NCI-H82 treated with DMSO at 0.1 percent for 48 hours (cell line): ENCODE measurements at regions not wholly inside any gene's neighbourhood (a gene's known extent, or its start where the extent isn't known, plus 50 kb on each side); places are given as distances from the start of the nearest gene placed in this dataset.
"Not testable (repeated sequence)": the region's sequence is repeated elsewhere in the genome, so short reads cannot be mapped to it uniquely, and the experiment has no call there.

Experiments
- DNase-seq: peaks from one replicate; lab custom pipeline; 2025; ENCODE audit not compliant: unreplicated experiment; lab: John Stamatoyannopoulos, UW

DNA sequence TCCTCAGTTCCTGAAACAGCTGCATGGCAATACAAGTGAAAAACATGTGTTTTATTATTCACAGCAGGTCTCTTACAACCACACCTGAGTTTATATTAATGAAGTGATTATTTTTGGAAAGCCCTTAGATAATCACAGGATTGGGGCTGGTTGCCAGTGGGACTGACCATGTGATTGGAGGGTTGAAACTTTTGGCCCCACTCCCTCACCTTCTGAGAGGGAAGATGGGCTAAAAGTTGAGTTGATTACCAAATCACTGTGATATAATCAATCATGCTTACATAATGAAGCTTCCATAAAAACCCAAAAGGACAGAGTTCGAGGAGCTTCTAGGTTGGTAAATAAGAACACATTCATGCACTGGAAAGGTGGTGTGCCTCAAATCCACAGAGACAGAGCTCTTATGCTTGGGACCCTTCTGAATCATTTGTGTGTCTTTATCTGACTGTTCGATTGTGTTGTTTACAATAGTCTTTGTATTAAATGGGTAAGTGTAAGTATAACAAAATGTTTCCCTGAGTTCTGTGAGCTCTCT lies 393.9 kb downstream of the RPS24 start:
- no peak for DNase-seq

DNA sequence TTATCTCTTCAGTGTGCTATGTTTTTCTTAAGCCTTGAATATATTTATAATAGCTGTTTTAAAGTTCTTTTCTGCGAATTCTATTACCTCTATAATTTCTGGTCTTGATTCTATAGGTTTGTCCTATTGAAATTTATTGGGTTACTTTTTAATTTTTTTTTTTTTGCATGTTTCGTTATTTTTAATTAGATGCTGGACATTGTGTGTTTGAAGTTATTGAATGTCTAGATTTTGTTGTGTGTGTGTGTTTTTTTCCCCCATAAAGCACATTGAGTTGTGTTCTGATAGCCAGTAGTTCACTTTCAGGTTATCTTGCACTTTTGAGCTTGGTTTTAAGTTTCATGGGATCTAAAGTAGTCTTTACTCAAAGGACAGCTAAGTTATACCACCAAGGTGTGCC lies 394.9 kb downstream of the RPS24 start:
- no peak for DNase-seq

DNA sequence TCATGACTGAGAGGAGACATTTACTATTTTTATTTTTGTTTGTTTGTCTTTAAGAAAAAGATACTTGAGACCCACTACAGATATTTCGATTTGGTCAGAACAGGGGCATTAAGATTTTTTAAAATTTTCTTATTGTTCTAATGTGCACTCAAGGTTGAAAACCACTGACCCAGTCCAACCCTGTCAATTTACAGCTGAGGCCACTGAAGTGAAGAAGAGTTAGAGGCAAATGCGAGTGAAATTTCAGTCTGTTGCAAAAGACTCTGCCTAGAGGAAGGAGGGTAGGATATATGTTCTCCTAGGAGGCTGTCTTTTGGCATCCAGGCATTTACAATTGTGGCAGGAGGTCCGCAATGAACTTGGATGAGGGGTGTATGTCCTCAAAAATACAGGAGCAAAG lies 396.3 kb downstream of the RPS24 start:
- DNase-seq: no peak

DNA sequence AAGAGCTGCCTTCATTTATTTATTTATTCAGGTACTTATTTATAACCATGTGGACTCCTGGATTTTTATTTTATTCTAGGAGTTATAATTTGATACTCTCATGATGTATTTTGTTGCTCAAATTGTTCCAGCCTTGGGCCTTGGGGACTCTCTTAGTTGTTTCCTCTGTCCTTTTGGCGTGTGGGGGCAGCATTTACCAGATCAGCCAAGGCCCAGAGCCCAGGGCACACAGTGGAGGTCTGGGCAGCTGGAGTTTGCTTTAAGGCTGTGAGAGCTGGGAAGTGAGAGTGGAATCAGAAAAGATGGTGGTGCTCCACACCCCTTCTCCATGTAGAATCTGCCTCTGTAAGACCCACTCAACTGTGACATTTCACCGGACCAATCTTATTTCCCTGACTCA lies 398.9 kb downstream of the RPS24 start:
- no peak for DNase-seq

DNA sequence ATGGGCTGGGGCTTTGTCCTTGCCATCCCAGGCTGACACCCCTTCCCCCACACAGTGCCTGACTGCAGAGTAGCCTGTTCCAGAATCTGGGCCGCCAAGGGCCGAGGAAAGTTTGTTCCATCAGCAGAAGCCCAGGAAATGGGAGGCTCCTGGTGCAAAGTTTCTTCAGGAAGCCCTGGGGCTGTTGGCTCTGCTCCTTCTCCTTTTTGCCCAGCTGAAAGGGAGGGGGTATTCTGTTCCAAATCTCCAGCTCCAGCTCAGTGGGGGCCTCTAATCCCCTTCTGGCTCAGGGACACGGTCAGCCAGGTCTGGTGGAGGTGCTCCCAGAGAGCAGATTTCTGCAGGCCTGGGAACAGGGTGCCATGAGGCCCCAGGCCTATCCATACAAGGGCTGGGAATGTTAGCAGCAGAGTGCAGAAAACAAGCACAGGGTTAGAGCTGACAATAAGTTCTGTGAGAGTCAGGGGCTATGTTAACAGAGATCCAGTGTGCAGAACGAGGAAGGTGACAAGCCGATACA lies 399.5 kb downstream of the RPS24 start:
- peak; percentile 47 for DNase-seq

DNA sequence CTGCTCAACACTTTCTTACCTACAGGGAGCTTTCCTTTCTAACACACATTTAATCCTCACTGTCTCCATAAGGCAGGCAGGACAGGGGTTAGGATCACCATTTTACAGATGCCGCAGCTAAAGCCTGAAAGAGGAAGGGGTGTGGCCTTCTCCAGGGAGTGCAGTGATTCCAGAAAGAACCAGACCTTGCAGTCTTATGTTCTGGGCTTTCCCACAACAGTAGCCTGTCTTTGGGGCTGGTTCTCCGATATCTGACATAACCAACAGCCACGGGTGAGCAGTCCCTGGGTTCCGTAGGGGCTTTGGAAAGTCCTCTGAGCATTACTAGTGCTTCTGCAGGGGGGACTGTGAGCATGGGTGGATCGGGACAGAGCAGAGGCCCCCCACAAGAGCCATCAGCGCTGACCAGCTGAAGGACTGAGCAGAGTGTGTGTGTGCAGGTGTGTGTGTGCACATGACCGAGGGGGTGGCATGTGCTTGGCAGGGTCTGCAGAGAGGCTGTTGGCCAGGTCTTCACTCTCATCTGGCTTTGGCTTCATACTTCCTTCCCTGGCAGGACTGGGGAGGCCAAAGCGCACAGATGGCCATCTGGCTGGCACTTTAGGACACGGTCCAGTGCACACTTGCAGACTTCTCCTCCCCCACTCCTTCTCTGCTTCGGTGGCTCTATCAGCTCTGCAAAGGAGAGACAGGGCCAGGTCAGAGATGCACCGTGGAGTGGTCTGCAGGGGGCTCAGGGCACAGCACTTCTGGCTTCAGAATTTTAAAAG lies 400.3 kb downstream of the RPS24 start:
- peak; percentile 49 for DNase-seq

DNA sequence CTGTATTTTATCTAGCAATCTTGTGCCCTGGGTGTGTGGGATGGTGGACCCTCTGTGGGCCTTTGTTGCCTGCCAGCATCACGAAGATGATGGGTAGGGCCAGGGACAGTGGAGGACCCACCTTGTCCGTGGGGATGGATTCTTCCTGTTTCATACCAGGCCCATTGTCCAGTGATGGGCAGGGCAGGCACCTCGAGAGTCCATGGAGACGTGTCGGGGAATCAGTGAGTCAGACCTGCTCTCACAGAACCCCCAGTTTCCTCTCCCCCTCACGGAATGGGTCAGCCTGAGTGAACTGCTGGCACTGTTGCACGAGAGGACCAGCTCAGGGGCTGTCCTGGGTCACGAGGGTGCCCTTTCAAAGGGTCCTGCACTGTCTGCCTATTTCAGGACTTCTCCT lies 401.2 kb downstream of the RPS24 start:
- no peak for DNase-seq

DNA sequence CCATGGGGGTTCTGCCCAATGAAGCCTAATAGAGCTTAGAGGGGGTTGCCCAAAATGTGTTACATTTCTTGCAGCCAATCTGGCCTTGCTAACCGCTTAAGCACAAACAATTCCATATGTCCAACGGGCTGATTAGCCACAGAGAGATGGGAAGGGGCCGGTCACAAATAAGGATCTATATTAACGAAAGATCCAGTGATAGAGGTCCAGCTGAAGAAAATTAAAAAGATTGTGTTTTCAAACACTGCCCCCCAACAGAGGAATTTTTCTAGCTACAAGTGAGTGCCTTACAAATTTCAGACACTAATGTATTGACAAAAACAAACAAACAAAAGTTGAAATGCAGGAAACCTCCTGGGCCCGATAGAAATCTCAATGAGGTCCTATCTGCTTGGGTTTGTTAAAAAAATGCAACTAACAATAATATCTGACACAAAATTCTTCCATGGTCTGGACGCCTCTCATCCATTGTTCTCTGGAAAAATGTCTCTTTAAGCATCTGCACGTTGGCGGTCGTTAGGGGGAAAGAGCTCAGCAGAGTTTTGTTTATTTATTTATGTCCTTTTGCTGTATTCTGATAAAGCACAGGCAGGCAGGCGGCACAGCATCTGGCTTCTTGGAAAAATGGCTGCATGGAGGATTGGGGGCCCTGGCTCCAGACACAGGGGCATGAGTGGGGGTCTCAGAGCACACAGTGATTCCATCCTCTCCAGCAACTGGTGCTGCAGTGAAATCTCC lies 402.0 kb downstream of the RPS24 start:
- no peak for DNase-seq

DNA sequence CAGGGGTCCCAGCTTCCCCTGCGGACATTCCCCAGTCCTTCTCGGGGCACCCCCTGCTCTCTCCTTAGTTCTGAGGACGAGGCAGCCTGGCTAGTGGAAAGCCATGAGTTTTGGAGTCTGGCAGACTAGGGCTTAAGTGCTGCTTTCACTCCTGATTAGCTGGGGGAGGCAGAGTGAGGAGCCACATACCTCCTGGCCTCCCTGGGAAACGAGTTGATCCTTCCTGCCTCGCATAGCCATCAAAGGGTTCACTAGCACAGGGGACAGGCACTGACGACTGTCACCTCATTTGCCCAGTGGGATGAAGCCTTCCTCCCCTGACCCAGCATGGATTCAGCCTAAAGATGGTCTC lies 402.5 kb downstream of the RPS24 start:
- DNase-seq: peak; percentile 12

DNA sequence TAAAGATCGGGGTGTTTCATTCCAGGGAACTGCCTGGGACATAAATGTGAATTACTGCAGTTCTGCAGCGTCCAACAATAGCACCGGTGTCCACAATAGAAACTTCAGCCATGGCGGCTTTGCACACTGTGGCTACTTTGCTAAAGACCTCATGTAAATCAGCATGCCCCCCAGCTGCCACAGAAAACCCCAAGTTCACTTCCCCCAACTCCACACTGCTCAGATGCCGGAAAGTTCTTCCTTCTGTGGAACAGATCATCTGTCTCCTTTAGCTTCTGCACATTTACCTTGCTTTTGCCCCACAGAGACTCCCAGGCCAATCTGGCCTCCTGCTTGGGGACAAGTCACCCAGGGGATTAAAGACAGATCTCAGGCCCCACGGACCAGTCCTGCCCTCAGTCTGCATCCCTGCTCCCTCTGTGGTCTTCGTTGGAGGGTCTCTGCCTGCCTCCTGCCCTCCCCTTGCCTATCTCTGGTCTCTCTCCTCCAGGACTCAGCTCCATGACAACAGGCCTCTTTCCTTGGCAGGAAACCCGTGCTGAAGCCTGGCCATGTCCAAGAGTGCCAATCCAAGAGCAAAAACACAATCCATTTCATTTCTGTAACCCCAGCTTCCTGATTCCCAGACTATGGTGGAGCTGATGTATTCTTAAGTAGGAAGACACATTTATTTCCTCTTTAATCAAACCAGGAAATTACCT lies 403.2 kb downstream of the RPS24 start:
- no peak for DNase-seq

DNA sequence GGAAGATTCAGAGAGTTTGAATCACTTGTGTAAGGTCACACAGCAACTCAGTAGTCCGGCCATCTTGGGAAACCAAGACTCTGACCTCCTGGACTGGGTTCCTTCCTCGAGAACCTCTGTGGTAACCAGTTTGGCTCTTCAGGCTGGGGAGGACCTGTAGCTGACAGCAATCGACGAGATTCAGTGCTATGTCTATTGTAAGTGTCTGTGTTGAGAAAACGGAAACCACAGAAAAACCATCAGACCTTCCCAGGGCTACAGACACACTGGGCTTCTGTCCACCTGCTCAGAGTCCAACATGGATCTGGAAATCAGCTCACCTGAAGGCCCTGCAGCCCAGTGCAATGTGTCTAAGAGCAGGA lies 403.7 kb downstream of the RPS24 start:
- no peak for DNase-seq

DNA sequence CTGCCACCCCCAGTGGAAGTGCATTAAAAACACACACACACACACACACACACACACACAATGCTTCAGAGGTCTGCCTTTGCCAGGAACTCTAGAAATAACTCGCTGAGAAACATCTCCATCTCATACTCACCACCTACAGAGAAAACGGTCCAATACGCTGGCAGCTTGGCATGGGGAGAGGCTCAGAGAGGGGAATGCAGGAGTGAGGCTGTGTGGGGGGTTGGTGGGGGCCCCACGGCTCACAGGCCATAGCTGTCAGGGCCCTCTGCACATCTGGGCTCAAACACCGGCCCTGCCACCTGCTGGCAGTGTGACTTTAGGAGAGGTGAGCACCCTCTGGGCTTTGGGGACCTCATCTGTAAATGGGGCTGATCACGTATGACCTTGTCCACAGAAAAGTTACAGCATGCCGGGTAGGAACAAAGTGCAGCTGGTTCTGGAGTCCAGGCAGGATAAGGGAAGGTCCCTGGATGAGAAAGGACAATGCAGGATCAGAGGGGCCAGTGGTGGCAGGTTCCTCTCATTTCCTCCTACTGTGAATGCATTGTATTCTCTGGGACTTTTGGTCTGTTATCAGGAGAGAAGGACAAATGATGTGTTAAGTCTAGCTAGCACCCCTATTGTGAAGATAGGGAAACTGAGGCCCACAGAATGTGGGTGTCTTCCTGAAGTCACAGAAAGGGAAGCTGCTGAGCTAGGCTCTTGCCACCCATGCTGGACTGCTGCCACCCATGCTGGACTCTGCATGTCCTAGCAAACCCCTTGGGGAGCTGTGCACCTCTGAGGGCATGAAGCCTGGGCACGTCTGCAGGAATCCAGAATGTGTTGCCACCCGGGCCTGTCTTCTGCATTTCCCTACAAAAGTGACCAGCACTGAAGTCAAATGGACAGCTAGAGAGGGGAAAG lies 404.6 kb downstream of the RPS24 start:
- no peak for DNase-seq

DNA sequence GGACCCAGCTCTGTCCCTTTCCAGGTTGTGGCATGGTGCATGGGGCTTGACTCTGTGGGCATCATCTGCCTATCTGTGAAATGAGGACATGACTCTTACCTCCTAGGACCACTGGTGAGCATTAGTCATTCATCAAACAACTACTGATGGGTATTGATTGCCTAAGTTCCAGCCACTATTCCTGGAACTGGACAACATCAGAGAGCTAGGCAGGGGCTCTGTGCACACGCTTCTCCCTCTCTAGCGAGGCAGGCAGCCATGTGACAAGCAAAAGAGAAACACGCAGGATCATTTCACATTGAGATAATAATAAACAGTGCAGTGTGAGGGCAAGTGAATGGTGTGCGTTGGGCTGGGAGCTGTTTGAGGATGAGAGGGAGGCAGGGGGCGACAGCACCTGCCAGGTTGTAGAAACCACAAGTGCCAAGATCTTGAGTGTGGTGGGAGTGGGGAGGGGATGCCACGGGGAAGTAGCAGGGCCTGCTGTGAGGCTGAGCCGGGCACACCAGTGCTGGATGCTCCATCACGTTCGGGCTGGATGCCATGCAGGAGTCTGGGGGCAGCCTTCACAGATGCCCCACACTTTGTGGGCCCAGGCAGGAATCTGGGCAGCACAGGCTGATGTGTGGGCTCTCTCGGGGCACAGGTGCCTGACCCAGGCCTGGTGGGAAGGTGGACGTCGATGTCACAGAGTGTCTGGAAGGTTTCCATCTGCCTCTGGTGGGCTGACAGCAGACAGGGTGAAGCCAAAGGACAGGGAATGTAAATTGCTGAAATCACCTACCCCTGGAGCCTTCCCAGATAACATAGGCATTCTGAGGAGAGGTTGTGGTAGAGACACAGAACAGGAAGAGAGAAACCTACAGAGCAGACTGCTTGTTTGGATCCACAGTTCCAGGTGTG lies 405.5 kb downstream of the RPS24 start:
- no peak for DNase-seq

DNA sequence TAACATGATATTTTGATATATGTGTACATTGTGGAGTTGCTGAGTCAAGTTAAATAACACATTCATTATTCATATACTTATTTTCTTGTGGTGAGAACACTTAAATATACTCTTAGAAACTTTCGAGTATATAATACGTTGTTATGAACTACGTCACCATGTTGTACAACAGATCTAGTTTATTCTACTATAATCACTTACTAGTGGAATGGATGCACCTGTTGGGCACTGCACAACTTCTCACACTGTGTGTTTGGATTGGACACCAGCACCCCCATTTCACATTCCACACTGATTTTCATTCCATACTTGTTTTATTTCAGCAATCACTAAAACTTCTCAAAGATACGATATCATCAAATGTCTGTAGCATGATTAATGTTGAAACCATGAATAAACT lies 407.3 kb downstream of the RPS24 start:
- no peak for DNase-seq

DNA sequence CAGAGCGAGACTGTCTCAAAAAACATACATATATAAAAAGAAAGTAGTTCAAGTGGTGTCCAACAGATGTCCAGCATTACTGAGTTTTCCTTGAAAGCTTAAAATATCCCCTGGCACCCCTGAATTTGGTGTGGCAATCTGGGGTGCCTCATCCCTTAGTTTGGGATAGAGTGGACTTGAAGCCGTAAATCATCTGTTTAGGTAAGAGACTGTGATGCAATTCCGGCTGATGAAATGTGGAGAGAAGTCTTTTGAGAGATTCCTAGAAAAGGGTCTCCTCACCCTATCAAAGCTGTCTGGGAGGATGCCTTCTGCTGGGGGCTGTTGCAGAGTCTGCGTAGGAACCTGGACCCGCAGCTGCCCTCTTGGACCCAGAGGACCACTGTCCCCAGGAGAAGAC lies 408.0 kb downstream of the RPS24 start:
- no peak for DNase-seq

DNA sequence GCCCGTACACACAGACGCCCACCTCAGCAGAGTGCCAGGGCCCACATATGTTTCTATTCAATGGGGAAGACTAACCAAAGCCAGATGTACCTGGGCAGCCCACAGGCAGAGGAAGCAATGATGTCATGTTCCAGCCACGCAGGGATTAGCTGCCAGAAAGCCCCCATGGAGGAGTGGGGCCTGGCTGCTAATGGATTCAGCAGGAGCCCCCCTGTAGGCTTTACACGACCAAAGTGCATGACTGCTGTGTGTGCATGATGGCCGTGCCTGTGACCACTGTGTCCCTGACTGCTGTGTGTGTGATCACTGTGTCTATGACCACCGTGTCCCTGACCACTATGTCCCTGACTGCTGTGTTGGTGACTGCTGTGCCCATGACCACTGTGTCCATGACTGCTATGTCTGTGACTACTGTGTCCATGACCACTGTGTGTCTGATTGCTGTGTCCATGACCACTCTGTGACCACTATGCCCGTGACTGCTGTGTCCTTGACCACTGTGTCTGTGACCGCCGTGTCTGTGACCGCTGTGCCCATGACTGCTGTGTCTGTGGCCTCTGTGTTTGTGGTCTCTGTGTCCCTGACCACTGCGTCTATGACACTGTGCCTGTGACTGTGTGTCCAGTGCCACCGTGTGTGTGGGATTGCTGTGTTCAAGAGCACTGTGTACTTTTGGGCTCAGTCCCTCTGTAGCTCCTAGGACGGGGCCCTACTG lies 409.3 kb downstream of the RPS24 start:
- no peak for DNase-seq

DNA sequence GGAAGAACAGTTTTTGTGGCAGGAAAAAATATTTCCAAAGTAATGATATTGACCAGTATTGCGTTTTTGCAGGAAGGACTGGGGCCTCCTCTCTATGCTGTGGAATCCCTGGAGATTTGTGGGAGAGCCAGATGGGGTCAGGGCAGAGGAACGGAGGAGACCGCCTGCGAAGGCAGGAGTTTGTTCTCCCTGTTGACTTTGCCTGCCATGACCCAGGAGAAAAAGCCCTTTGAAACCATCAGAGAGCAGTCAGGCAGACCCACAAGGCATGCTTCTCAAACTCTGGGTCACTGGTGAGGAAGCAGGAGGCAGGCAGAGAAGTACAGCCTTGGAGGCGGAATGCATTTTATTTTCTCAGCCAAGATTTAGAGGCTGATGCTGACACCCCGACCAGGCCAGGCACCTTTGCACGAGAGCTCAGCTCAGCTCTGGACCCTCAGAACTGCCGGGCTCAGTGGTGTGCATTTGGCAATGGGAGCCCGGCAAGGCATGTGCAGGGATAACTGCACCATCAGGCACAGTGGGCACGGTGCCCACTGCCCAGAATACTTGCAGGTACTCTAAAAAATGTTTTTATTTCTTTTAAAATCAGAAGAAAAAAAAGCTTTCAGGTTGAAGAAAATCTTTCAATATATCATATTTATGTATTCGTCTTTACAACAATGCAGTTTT lies 410.4 kb downstream of the RPS24 start:
- DNase-seq: no peak

DNA sequence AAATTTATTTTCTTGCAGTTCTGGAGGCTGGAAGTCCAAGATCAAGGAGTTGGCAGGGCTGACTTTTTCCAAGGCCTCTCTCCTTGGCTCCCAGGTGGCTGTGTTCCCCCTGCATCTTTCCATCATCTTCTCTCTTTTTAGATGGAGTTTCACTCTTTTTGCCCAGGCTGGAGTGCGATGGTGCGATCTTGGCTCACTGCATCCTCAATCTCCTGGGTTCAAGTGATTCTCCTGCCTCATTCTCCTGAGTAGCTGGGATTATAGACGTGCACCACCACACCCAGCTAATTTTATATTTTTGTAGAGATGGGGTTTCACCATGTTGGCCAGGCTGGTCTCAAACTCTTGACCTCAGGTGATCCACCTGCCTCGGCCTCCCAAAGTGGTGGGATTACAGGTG lies 411.1 kb downstream of the RPS24 start:
- DNase-seq: not testable (repeated sequence)

DNA sequence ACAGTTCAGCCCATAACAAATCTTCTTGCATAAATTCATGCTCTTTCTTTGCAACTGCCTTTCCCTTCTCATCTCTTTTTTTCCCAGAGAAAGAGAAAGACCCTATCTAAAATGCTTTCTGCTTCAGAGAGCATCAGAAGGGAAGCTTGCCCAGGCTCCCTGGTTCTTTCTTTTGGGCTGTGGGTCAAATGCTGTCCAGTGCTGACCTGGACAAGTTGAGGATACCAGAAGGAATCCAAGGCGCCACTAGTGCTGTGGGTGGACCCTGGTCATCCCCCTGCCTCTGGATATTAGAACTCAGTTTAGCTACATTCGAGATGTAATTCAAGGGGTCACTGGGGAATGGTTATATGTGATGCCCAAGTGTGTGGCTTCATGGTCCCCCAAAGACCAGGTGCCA lies 411.6 kb downstream of the RPS24 start:
- no peak for DNase-seq
